ENCODE measurements at regions not wholly inside any gene's neighbourhood (a gene's known extent, or its start where the extent isn't known, plus 50 kb on each side); places are given as distances from the start of the nearest gene placed in this dataset.

DNA sequence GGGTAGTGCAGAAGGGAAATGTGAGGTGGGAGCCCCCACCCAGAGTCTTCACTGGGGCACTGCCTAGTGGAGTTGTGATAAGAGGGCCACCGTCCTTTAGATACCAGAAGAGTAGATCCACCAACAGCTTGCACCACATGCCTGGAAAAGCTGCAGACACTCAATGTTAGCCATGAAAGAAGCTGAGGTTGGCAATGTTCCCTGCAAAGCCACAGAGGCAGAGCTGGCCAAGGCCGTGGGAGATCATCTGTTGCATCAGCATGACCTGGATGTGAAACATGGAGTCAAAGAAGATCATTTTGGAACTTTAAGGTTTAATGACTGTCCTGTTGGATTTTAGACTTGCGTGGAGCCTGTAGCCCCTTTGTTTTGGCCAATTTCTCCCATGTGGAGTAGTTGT, 468.4 kb upstream of the FOXG1 start:
- TF ChIP-seq POLR2A (IDR thresholded peaks at IDR 0.05; ENCODE audit: low read length) = no peak
- TF ChIP-seq GATA1 (IDR thresholded peaks at IDR 0.05; ENCODE audit: low read depth, low read length) = no peak
